H1 (cell line): ENCODE measurements at regions not wholly inside any gene's neighbourhood (a gene's known extent, or its start where the extent isn't known, plus 50 kb on each side); places are given as distances from the start of the nearest gene placed in this dataset.

Experiments
- EGR1 ChIP-seq: IDR thresholded peaks from 2 replicates; pipeline ENCODE4 v1.6.1; 2011; ENCODE audit warnings: low read depth, low read length, borderline replicate concordance
- NANOG ChIP-seq: IDR thresholded peaks from 2 replicates; pipeline ENCODE4 v1.6.1; 2011; ENCODE audit warnings: low read length, low read depth, mild to moderate bottlenecking, inconsistent platforms; ENCODE audit not compliant: insufficient read depth, poor library complexity, severe bottlenecking
- TBP ChIP-seq: IDR thresholded peaks from 2 replicates; pipeline ENCODE4 v1.6.1; 2011; ENCODE audit warnings: low read depth, low read length, improper control_type of control experiment
- TF ChIP-seq, protein P1 (sequence below): IDR thresholded peaks from 2 replicates; pipeline ENCODE4 v1.6.1; 2012; ENCODE audit warnings: low read length, inconsistent platforms

DNA sequence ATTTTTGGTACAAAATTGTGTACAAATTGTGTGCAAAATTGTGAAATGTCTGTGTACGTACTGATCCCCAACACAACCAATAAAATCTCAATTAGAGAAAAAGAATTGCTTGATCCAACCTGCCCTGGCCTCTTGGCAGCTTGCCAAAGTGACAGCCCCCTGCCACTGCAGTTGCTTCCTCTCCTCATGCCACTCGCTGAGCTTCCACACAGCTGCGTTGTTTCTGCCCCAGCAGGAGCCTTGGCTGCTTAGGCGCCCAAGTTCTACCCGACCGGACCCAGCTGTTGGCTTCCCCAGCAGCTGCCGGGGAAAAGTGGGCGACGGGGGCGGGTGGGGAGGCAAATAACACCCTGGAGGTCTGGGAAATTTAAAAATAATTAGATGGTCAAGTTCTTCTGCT, 171.8 kb upstream of the ATF7IP start (continued):
- TF ChIP-seq, protein P1, sequence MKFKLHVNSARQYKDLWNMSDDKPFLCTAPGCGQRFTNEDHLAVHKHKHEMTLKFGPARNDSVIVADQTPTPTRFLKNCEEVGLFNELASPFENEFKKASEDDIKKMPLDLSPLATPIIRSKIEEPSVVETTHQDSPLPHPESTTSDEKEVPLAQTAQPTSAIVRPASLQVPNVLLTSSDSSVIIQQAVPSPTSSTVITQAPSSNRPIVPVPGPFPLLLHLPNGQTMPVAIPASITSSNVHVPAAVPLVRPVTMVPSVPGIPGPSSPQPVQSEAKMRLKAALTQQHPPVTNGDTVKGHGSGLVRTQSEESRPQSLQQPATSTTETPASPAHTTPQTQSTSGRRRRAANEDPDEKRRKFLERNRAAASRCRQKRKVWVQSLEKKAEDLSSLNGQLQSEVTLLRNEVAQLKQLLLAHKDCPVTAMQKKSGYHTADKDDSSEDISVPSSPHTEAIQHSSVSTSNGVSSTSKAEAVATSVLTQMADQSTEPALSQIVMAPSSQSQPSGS, result no peak
- TF ChIP-seq NANOG (no peak), EGR1 (no peak), TBP (no peak)
- TF ChIP-seq, all 59 proteins: peak for 0
